NCI-H446 (cell line): ENCODE measurements at regions not wholly inside any gene's neighbourhood (a gene's known extent, or its start where the extent isn't known, plus 50 kb on each side); places are given as distances from the start of the nearest gene placed in this dataset.
"Not testable (repeated sequence)": the region's sequence is repeated elsewhere in the genome, so short reads cannot be mapped to it uniquely, and the experiment has no call there.

Experiments used
- DNase-seq, 2 experiments: peaks; one replicate each; lab custom pipeline; 2025; lab: John Stamatoyannopoulos, UW

- no peak for DNase-seq
Observed at GRCh38 chr3:23706111-23706510, 99.6 kb upstream of the UBE2E1 start.

- DNase-seq, result no peak
Observed at GRCh38 chr3:23709987-23710386, 95.8 kb upstream of the UBE2E1 start.

GRCh38 chr3:23710555-23710954, 95.2 kb upstream of the UBE2E1 start:
- DNase-seq, result no peak

- no peak for DNase-seq
Observed at GRCh38 chr3:23711916-23712494, 93.8 kb upstream of the UBE2E1 start.

- peak; percentile 25 to 51 for DNase-seq
Observed at GRCh38 chr3:23712656-23713559, 92.8 kb upstream of the UBE2E1 start.

- DNase-seq, result no peak
Observed at GRCh38 chr3:23713641-23714040, 92.1 kb upstream of the UBE2E1 start.

- no peak for DNase-seq
Observed at GRCh38 chr3:23720059-23720458, 85.7 kb upstream of the UBE2E1 start.

GRCh38 chr3:23720885-23721284, 84.9 kb upstream of the UBE2E1 start:
- no peak for DNase-seq

GRCh38 chr3:23723141-23723540, 82.6 kb upstream of the UBE2E1 start:
- DNase-seq, result peak in 1 of 2 experiments; percentile 17

- DNase-seq, result no peak
Observed at GRCh38 chr3:23723930-23724329, 81.8 kb upstream of the UBE2E1 start.

- no peak for DNase-seq
Observed at GRCh38 chr3:23726811-23727548, 78.8 kb upstream of the UBE2E1 start.

GRCh38 chr3:23728601-23729117, 77.1 kb upstream of the UBE2E1 start:
- no peak for DNase-seq

GRCh38 chr3:23729362-23729761, 76.4 kb upstream of the UBE2E1 start:
- DNase-seq, result not testable (repeated sequence)

- no peak for DNase-seq
Observed at GRCh38 chr3:23734481-23734880, 71.3 kb upstream of the UBE2E1 start.

- DNase-seq, result no peak
Observed at GRCh38 chr3:23735062-23735461, 70.7 kb upstream of the UBE2E1 start.

GRCh38 chr3:23735535-23736326, 70.0 kb upstream of the UBE2E1 start:
- peak; percentile 66 to 93 for DNase-seq

- DNase-seq, result no peak
Observed at GRCh38 chr3:23738944-23739343, 66.8 kb upstream of the UBE2E1 start.

GRCh38 chr3:23739536-23739935, 66.2 kb upstream of the UBE2E1 start:
- DNase-seq, result no peak

- no peak for DNase-seq
Observed at GRCh38 chr3:23740517-23740965, 65.2 kb upstream of the UBE2E1 start.

GRCh38 chr3:23741036-23741706, 64.6 kb upstream of the UBE2E1 start:
- DNase-seq, result no peak
